GM18507 (cell line): ENCODE measurements at regions not wholly inside any gene's neighbourhood (a gene's known extent, or its start where the extent isn't known, plus 50 kb on each side); places are given as distances from the start of the nearest gene placed in this dataset.

ENCODE experiments used
- DNase-seq: peaks from one replicate; pipeline ENCODE4 v3.0.0; 2011; ENCODE audit warnings: low read depth; ENCODE audit not compliant: insufficient read length; ENCODE audit errors: extremely low spot score
- FAIRE-seq: peaks from 2 replicates; lab custom pipeline; 2011; peaks lifted over from hg19 to GRCh38; lab: Jason Lieb, UNC

DNA sequence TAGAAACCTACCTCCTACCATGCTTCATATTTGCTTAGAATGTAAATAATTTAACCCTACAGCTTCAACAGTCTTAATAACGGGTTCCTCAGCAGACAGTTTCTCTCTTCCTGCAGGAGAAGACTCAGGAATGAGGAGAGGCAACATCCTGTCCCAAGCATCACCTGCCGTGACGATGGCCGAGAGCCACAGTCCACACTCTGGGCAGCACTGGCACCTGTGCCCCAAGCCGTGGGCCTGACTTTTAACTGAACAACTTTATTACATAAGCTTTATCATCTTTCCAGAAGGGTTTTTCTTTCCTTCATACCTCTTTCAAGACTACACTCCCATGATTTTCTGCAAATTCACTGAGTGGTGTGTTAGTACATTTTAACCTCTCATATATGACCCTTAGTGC is 856.0 kb downstream of the GALR1 start:
- FAIRE-seq (no peak), DNase-seq (no peak)

DNA sequence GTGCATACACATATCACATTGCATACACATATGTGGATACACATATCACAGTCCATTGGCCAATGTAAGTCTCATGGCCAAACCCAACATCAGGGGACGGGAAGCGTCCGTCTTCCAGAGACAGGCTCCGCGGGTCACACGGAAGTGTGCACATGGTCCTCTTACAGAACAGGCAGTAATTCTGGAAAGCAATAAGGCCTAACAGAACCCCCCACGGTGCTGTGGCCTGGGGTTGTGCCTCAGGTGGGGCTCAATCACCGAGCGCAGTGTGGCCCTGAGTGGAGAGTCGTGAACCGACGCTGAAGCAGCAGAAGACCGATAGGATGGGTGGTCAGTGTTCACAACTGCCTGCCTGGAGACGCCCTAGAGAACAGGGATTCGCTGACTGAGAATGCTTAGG is 857.3 kb downstream of the GALR1 start:
- FAIRE-seq (no peak), DNase-seq (no peak)

GRCh38 chr18:78107363-78107762 is 857.7 kb downstream of the GALR1 start:
- DNase-seq (no peak), FAIRE-seq (no peak)

DNA sequence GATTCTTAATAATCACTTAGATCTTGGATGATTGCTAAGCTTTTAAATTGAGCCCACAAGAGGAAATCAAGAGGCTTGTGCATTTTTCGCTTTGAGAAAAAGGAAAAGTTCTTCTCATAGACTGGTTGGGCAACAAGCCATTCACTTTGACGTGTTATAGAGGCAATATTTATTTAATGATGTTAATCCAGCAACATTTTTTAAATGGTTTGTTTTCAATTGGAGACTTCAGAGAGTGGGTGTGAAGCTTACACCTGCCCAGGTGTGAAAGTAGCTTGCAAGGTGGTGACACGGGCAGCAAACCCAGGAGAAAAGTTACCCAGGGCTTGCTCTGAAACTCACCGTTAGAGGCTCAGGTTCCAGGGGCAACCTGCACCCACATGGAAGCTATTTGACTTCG is 858.9 kb downstream of the GALR1 start:
- no peak for FAIRE-seq
- DNase-seq, result no peak

DNA sequence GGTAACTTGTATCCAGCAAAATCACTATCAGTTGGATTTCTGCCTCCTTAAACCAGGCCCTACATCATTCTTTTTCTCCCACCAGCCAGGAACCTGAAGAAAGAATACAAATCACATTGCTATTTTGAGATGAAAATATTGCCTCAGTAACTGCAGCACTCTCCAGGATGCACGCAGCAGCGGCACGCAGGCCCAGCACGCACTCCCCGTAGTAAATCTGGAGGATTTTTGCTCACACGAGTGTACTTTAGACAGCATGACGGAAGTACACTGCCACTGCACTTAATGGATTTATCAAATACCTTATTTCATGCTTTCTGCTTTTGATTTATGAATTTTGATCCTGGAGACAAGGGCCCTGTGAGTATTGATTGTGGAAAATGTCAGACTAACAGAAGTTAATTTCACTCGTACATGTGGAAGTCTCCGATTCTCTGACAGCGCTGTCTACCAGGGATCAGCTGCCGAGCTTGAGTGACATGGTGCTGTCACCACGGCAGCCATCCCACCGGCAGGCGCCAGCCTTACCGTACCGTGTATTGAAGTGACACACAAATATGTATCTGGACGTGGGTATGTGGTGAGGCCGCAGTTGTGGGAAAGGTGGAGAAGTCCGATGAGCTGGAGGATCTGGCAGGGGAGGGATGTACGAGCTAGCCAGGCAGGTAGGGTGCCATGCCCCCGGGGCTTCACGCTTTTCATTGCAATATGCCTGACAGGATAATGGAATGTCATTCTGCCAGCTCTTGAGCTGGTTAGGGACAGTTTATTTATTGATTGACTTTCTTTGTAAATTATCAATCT is 863.7 kb downstream of the GALR1 start:
- DNase-seq (no peak), FAIRE-seq (no peak)

DNA sequence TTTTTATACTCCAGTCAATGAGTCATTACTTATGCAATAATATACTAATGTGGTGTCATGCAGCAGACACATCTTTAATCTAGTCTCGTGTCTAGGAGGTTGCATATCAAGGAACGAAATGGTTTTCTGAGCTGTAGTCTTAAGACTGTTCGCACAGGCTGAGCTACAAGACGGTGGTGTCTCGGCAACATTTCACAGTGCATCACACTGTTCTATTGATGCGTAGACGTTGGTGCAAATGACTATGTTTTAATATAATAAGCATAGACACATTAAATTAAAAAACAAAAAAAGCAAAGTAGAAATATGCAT is 864.2 kb downstream of the GALR1 start:
- no peak for FAIRE-seq
- DNase-seq, result no peak

GRCh38 chr18:78115896-78116561 is 863.6 kb upstream of the SALL3 start:
- FAIRE-seq (no peak), DNase-seq (no peak)

- no peak for DNase-seq
- FAIRE-seq, result no peak
Measured at GRCh38 chr18:78123144-78123909, 856.3 kb upstream of the SALL3 start.

DNA sequence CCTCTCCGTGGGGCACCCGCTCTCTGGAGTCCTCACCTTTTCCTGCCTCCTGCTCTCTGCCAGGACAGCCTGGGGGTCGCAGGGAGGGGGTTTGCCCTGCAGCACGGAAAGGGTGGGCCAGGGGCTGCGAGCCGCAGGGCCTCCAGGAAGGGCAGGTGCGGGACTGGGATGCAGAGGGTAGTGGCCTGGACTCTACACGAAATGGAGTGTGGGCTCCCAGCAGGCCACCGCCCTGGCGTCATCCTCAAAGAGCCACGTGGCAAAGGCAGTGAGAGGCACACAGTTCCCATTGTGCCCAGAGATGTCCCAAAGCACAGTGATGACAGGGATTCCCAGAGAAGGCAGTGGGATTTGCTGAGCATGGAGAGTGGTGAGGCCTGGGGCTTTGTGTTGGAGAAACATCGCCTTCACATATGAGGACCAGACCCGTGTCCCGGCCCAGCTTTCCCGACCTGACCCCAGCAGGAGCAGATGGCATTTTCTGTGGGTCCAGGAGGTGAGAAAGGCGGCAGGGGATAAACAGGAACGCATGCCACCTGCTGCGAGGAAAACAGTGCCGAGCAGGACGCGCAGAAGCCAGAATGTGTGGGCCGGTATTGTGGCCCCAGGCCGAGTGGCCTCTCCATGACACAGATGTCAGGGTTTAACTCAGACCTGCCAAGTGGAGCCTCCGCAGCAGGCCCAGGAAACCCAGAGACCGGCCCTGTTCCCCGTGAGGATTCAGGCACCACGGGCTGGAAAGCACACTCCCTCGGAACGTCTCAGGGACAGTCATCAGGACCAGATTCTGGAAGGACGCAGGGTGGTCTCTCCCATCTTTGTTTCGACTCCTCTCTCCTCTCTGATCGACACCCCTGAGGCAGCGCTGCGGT is 855.5 kb upstream of the SALL3 start:
- DNase-seq (no peak), FAIRE-seq (no peak)

DNA sequence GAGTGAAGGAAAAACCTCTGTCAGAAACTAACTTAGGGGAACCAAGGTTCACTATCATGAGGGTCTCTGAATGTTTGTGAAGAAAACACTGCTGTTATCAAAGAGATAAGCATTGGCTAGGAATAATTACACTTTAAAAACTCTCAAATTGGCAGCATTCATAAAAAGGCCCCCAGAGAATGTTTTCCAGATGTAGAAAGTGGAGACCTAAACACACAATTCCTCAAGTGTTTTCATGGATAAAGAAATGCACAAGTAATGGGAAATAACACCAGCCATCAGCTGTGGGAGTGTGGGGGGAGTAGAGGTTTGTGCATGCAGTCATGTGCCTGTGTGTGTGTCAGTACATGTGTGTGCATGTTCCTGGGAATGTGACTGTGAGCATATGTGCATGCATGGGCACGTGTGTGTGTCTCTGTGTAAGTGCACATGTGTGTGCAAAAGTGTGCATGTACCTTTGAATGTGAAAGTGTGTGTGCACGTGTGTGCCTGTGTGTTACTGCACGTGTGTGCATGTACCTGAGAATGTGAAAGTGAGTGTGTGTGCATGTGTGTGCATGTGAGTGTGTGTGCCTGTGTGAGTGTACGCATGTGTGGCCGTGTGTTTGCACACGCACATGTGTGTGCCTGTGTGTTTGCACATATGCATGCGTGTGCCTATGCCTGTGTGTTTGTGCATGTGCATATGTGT is 854.3 kb upstream of the SALL3 start:
- DNase-seq, result no peak

GRCh38 chr18:78126106-78126505 is 853.5 kb upstream of the SALL3 start:
- DNase-seq, result no peak

More for the DNA sequence above, 854.3 kb upstream of the SALL3 start:
- no peak for FAIRE-seq

GRCh38 chr18:78126536-78126935 is 853.1 kb upstream of the SALL3 start:
- no peak for DNase-seq
- FAIRE-seq, result no peak

More at GRCh38 chr18:78126106-78126505, 853.5 kb upstream of the SALL3 start:
- no peak for FAIRE-seq

- FAIRE-seq, result no peak
Measured at GRCh38 chr18:78127041-78127440, 852.6 kb upstream of the SALL3 start.

DNA sequence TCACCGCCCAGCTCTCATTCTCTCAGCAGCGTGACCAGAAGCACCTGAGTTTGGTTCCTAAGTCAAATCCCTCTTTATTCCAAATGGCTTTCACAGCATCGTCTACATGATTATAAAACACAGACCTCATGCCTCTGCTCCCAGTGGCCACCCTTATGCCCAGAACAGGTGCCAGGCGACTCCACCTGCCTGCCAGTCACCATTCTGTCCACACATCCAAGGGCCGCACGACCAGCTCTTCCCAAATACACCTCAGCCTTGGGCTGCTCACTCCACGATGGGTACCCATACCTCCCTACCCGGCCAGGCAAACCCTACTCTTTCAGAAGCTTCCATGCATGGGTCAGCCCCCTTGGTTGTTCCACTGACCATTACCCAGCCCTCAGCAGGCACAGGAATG is 851.6 kb upstream of the SALL3 start:
- FAIRE-seq, result no peak
- no peak for DNase-seq

More at GRCh38 chr18:78127041-78127440, 852.6 kb upstream of the SALL3 start:
- no peak for DNase-seq

- DNase-seq, result no peak
- no peak for FAIRE-seq
Measured at GRCh38 chr18:78129260-78129659, 850.4 kb upstream of the SALL3 start.

GRCh38 chr18:78130232-78131195 is 849.1 kb upstream of the SALL3 start:
- FAIRE-seq, result no peak
- no peak for DNase-seq

GRCh38 chr18:78133729-78134128 is 845.9 kb upstream of the SALL3 start:
- DNase-seq (no peak), FAIRE-seq (no peak)

- DNase-seq (no peak), FAIRE-seq (no peak)
Measured at GRCh38 chr18:78136986-78137385, 842.6 kb upstream of the SALL3 start.
